NOMO-1 (cell line): ENCODE measurements at regions not wholly inside any gene's neighbourhood (a gene's known extent, or its start where the extent isn't known, plus 50 kb on each side); places are given as distances from the start of the nearest gene placed in this dataset.
"Not testable (repeated sequence)": the region's sequence is repeated elsewhere in the genome, so short reads cannot be mapped to it uniquely, and the experiment has no call there.

Experiments
- DNase-seq, 2 experiments: peaks; one replicate each; lab custom pipeline; 2025; ENCODE audit not compliant: unreplicated experiment in 2 of 2; lab: John Stamatoyannopoulos, UW

GRCh38 chr12:27133022-27133590, 50.7 kb upstream of the C12orf71 start:
- no peak for DNase-seq

DNA sequence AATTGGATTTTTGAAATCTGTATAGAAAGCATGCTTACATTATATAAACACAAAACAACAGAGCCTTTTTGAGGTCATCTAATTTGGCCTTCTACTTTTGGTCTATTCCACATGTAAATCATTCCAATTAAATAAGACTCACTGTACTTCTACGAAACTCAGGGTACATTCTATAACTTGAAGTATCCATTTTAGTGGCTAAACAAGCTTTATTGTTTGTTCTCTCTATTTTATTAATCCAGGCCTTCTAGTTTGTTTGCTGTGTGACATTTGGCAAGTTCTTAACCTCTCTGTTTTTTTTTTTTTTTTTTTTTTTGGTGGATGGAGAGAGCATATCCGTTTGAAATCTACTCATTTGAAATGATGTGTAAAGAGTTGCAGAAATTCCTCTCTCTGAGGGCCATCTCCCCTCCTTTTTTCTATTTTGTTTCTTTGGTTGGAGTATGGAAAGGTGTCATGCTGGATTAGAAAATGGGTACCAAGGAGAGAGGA, 58.1 kb upstream of the C12orf71 start:
- DNase-seq: no peak

- peak; percentile 20 to 32 for DNase-seq
These were observed 59.8 kb upstream of the C12orf71 start for GRCh38 chr12:27142101-27142721.

- DNase-seq: peak in 1 of 2 experiments; percentile 34
These were observed 61.1 kb upstream of the C12orf71 start for GRCh38 chr12:27143256-27144069.

- DNase-seq: not testable (repeated sequence)
These were observed 63.3 kb upstream of the C12orf71 start for GRCh38 chr12:27145725-27146124.

GRCh38 chr12:27148373-27148772, 66.0 kb upstream of the C12orf71 start:
- no peak for DNase-seq

GRCh38 chr12:27148791-27149190, 66.4 kb upstream of the C12orf71 start:
- no peak for DNase-seq

GRCh38 chr12:27151479-27151878, 69.1 kb upstream of the C12orf71 start:
- DNase-seq: no peak

DNA sequence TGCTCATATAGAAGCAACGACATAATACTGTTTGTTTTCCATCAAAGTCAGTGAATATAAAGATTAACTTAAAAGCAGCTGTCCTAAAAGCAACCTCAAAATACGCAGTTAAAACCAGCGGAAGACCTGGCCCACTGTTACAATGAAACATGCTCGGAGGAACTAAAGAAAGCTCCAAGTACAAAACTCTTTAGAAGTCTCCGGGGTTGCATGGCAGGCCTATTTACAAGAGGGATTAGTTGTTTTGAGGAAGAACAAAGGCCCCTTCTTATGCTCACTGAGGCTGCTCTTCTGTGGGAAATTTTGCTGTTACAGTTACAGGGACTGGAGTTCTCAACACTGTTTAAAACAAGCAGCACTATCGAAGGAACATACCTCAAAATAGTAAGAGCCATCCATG, 75.9 kb upstream of the C12orf71 start:
- no peak for DNase-seq

DNA sequence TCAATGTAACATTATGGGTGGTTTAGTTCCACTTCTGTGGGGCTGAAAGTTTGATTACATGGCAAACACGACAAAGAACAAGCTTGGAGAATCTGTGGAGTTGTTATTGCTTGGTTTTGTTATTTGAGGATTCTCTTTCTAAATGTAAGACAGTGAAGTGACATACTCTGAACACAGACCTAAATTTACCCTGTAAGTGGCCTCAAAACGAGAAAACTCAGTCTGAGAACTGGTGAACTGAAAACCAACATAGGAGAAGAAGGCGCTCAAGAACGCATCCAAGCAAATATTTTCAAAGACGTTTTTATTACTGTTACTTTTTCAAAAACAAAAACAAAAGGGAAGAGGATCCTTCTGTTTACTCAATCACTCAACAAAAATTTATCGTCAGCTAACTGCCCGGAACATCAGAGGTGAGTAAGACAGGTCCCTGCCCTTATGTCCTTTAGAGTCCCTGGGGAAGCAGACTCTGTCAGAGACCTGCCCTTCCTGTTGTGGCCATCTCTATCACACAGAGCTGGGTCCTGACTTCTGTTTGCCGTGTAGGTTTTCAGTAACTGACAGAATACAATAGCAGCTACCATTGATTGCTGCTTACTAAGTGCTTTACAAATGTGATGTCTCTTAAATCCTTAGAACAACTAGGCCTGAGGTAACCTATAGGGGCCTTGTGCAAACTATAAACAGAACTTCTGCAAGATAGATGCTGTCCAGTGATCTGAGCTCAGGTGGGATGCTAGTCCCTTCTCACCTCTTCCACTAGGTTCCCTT, 79.3 kb upstream of the C12orf71 start:
- no peak for DNase-seq

DNA sequence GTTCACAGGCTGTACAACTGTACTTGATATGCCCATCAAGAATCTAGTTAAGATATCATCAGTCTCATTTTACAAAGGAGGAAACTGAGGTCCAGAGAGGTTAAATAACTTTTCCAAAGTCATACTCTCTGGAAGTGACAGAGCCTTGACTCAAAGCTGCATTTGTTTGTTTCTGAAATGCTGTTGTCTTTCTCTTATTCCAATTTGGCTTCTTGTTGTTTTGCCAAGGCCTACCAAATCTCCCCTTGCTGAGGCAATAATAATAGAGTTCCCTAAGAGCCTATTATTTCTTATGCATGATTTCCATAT, 79.8 kb upstream of the C12orf71 start:
- no peak for DNase-seq

GRCh38 chr12:27163048-27163715, 80.8 kb upstream of the C12orf71 start:
- no peak for DNase-seq

- DNase-seq: no peak
These were observed 80.2 kb upstream of the STK38L start for GRCh38 chr12:27163894-27164293.

GRCh38 chr12:27164330-27165040, 79.6 kb upstream of the STK38L start:
- no peak for DNase-seq

GRCh38 chr12:27165958-27166357, 78.1 kb upstream of the STK38L start:
- DNase-seq: not testable (repeated sequence)

DNA sequence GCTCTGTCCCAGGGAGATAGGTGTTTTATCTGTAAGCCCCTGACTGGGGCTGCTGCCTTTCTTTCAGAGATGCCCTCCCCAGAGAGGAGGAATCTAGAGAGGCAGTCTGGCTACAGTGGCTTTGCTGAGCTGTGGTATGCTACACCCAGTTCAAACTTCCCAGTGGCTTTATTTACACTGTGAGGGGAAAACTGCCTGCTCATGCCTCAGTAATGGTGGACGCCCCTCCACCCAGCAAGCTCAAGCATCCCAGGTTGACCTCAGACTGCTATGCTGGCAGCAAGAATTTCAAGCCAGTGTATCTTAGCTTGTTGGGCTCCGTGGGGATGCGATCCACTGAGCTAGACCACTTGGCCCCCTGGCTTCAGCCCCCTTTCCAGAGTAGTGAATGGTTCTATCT, 72.6 kb upstream of the STK38L start:
- DNase-seq: not testable (repeated sequence)

DNA sequence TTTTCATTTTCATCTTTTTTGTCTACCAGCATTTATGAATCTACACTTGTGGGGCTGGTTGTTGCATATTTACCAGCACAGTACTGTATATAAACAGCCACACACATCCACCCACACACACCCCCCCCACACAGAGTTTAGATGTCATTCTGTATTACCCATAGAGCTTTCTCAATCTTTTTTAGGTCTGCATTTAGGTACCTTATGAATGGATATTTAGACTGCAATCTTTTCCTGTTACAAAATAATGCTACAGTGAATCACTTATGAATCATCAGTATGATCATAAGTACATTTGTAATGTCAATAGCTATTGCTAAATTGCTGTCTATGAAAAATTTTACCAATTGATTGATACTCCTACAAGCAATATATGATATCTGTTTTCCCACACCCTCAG, 67.3 kb upstream of the STK38L start:
- DNase-seq: peak; percentile 46 to 71

DNA sequence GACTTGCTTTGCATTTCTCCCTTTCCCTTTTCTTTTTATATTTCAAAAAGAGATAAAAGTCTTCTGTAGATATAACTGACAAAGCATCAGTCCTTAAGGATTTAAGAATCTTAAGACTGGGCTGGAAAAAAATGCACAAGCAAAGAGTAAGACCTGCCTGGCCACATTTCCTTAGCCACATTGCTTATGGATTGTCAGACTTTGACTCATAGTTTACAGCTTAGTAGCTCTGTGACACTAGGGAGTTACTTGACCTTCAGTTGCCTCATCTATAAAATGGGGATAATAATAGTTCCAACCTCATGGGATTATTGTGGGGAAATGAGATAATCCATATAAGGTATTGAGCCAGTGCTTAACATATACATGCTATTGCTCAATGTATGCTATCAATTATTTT, 66.4 kb upstream of the STK38L start:
- no peak for DNase-seq

DNA sequence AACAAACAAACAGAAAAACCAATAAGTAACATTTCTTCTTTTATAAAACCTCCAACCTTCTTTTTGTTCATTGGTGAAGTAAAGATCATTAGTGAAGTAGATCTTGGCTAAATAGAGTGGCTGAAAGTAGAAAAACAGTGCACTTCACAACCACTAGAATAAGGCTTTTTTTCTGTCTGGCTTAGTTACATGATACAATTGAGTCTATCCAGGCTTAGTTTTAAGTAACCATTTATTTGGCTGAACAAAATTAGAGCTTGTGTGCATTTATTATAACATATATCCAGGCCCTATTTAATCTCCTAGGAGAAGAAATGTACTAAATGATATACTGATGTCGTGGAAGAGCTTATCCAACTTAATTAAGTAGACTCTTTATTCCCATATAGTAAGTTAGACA, 65.8 kb upstream of the STK38L start:
- no peak for DNase-seq

- no peak for DNase-seq
These were observed 65.2 kb upstream of the STK38L start for GRCh38 chr12:27178723-27179399.
